KMS-11 (cell line): ENCODE measurements at regions not wholly inside any gene's neighbourhood (a gene's known extent, or its start where the extent isn't known, plus 50 kb on each side); places are given as distances from the start of the nearest gene placed in this dataset.

Experiments used
- H2AFZ ChIP-seq: fragments of 200-600 bp; sonication (generic); 2 replicates; pipeline ENCODE4 v1.6.1; 2016; ENCODE audit warnings: antibody characterized with exemption, mixed run types, low read depth
- H3K27ac ChIP-seq: fragments of 200-600 bp; sonication (generic); 2 replicates; pipeline ENCODE4 v1.6.1; 2016; ENCODE audit warnings: mild to moderate bottlenecking, mixed run types
- H3K27me3 ChIP-seq: fragments of 200-600 bp; sonication (generic); 2 replicates; pipeline ENCODE4 v1.6.1; 2017; ENCODE audit warnings: mild to moderate bottlenecking, low read depth, mixed run types, moderate library complexity; ENCODE audit not compliant: insufficient read depth
- H3K36me3 ChIP-seq: fragments of 200-600 bp; sonication (generic); 2 replicates; pipeline ENCODE4 v1.6.1; 2017; ENCODE audit warnings: mild to moderate bottlenecking, mixed run types; ENCODE audit not compliant: insufficient read depth
- H3K4me1 ChIP-seq: fragments of 200-600 bp; sonication (generic); 2 replicates; pipeline ENCODE4 v1.6.1; 2016; ENCODE audit warnings: mild to moderate bottlenecking, low read depth, mixed run types; ENCODE audit not compliant: poor library complexity, severe bottlenecking
- H3K4me2 ChIP-seq: fragments of 200-600 bp; sonication (generic); 2 replicates; pipeline ENCODE4 v1.7.0; 2016; ENCODE audit warnings: mild to moderate bottlenecking, mixed run types
- H3K4me3 ChIP-seq: fragments of 200-600 bp; sonication (generic); IDR thresholded peaks from 2 replicates; pipeline ENCODE4 v1.6.1; 2017; ENCODE audit warnings: low read depth, low read length, mixed read lengths; ENCODE audit not compliant: insufficient read depth
- H3K79me2 ChIP-seq: fragments of 200-600 bp; sonication (generic); 2 replicates; pipeline ENCODE4 v1.6.1; 2016; ENCODE audit warnings: low read depth, mixed run types; ENCODE audit not compliant: insufficient read depth
- H3K9ac ChIP-seq: fragments of 200-600 bp; sonication (generic); 2 replicates; pipeline ENCODE4 v1.6.1; 2016; ENCODE audit warnings: mild to moderate bottlenecking, mixed run types
- H4K20me1 ChIP-seq: fragments of 200-600 bp; sonication (generic); 2 replicates; pipeline ENCODE4 v1.6.1; 2016; ENCODE audit warnings: mild to moderate bottlenecking, mixed run types; ENCODE audit not compliant: insufficient read depth
- CTCF ChIP-seq: fragments of 200-600 bp; sonication (generic); conservative IDR thresholded peaks from 2 replicates; pipeline ENCODE4 v1.6.1; 2017; ENCODE audit warnings: low read depth, mild to moderate bottlenecking, antibody characterized with exemption, low read length, moderate library complexity, mixed read lengths

DNA sequence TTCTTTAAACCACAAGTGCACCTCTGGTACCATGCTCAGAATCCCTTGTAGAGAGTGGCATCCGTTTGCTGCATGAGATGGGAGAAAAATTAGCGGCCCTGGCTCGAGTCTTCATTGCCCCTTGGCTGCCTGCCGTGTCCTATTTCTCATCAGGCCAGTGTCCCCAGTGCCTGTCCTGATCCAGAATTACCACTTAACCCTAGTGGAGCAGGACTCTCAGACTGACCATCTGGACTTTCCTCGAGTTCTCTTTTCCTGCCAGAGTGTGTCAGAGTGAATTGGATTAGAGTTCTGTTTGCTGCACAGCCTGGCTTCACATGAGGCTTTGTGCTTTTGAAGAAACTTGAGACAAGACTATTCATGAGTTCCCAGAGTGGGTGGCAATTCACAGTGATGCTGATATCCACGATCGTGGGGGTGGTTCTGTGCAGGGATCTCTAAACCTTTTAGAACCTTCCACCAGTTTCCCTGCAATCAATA is 92.6 kb downstream of the C9orf152 start:
- no peak overlapping the region for H3K27ac ChIP-seq
- peaks cover 93% of the 10 kb centered on the region for H3K79me2 ChIP-seq
- H3K9ac ChIP-seq = no peak overlapping the region

GRCh38 chr9:110115826-110116542 is 92.0 kb downstream of the C9orf152 start:
- Histone ChIP-seq H3K4me2 (no peak overlapping the region), H3K79me2 (peaks cover 93% of the 10 kb centered on the region), H2AFZ (no peak overlapping the region), H3K4me1 (peaks cover 54% of the 10 kb centered on the region), H3K4me3 (no peak overlapping the region), H3K27me3 (no peaks in the 10 kb centered on the region), H4K20me1 (peaks cover 18% of the 10 kb centered on the region), H3K9ac (no peak overlapping the region), H3K36me3 (no peaks in the 10 kb centered on the region), H3K27ac (no peak overlapping the region)
- TF ChIP-seq CTCF = no peak

More for the DNA sequence above, 92.6 kb downstream of the C9orf152 start:
- Histone ChIP-seq H3K4me3 (no peak overlapping the region), H3K27me3 (no peaks in the 10 kb centered on the region), H3K4me2 (no peak overlapping the region), H3K4me1 (peaks cover 55% of the 10 kb centered on the region), H4K20me1 (peaks cover 18% of the 10 kb centered on the region), H3K36me3 (no peaks in the 10 kb centered on the region), H2AFZ (no peak overlapping the region)
- TF ChIP-seq CTCF = no peak

- no peaks in the 10 kb centered on the region for H3K27me3 ChIP-seq
- H3K4me3 ChIP-seq = no peak overlapping the region
- H4K20me1 ChIP-seq = peaks cover 18% of the 10 kb centered on the region
- no peak for TF ChIP-seq CTCF
- no peak overlapping the region for H3K9ac ChIP-seq
- no peaks in the 10 kb centered on the region for H3K36me3 ChIP-seq
- H3K27ac ChIP-seq = no peak overlapping the region
- H3K4me2 ChIP-seq = no peak overlapping the region
- no peak overlapping the region for H2AFZ ChIP-seq
- peaks cover 93% of the 10 kb centered on the region for H3K79me2 ChIP-seq
- H3K4me1 ChIP-seq = peaks cover 49% of the 10 kb centered on the region
Measured at GRCh38 chr9:110116543-110116885, 91.4 kb downstream of the C9orf152 start.

GRCh38 chr9:110121170-110121569 is 86.8 kb downstream of the C9orf152 start:
- no peak overlapping the region for H3K4me3 ChIP-seq
- H4K20me1 ChIP-seq = peaks cover 7% of the 10 kb centered on the region; the same call in 1 of the 2 replicates
- H3K27me3 ChIP-seq = no peaks in the 10 kb centered on the region
- peaks cover 90% of the 10 kb centered on the region for H3K79me2 ChIP-seq
- H3K27ac ChIP-seq = no peak overlapping the region
- no peak overlapping the region for H3K9ac ChIP-seq
- no peak overlapping the region for H3K4me2 ChIP-seq
- TF ChIP-seq CTCF = no peak
- no peak overlapping the region for H2AFZ ChIP-seq
- no peaks in the 10 kb centered on the region for H3K36me3 ChIP-seq
- peaks cover 51% of the 10 kb centered on the region for H3K4me1 ChIP-seq
